HL-60 (cell line): ENCODE measurements at regions not wholly inside any gene's neighbourhood (a gene's known extent, or its start where the extent isn't known, plus 50 kb on each side); places are given as distances from the start of the nearest gene placed in this dataset.
"Not testable (repeated sequence)": the region's sequence is repeated elsewhere in the genome, so short reads cannot be mapped to it uniquely, and the experiment has no call there.

Experiments used
- CTCF ChIP-seq: IDR thresholded peaks from one replicate; pipeline ENCODE4 v1.5.1; 2011; ENCODE audit warnings: low read length, control low read depth, inconsistent platforms; ENCODE audit not compliant: insufficient read depth
- REST ChIP-seq: IDR thresholded peaks from 2 replicates; pipeline ENCODE4 v1.6.1; 2012; ENCODE audit warnings: low read depth; ENCODE audit not compliant: insufficient replicate concordance

GRCh38 chr5:71372601-71373000, 82.8 kb upstream of the BDP1 start:
- TF ChIP-seq CTCF, REST: not testable (repeated sequence)
